ENCODE measurements at regions not wholly inside any gene's neighbourhood (a gene's known extent, or its start where the extent isn't known, plus 50 kb on each side); places are given as distances from the start of the nearest gene placed in this dataset.

DNA sequence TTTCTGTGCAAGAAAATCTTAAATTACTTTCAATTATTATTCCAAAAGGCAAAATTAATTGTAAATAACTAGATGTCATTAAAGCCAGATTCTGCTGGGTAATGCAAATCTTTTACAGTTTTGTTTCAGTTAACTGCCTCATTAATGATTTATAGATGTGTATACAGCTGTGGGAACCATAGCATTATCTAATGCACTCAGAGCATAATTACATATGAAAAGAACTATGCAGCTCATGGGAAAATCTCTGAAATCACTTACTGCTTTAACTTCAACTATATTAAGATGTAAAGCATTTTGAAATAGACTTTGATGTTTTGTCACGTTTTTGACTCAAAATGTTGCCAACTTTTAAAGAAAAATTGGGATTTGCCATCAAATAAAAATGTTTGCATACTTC is 630.3 kb upstream of the KLHL4 start:
- Histone ChIP-seq H3K79me2 (ENCODE audit: control insufficient read depth in 1 of 2, insufficient read depth in 2 of 2, low read length in 2 of 2) (no peaks in the 10 kb centered on the region), H3K4ac (replicated peaks; ENCODE audit: insufficient read length, low read depth, low read length) (no peak overlapping the region), H3K23ac (ENCODE audit: insufficient read length) (no peak overlapping the region), H3K27ac (ENCODE audit: low read depth, low read length) (no peak overlapping the region), H3K14ac (ENCODE audit: insufficient read length) (no peak overlapping the region), H3K9me3 (ENCODE audit: insufficient read depth in 2 of 2, low read depth in 1 of 2, low read length in 1 of 2) (no peaks in the 10 kb centered on the region), H4K20me1 (replicated peaks in 1 of 2; ENCODE audit: control insufficient read depth in 1 of 2, insufficient read depth in 2 of 2, low read length in 2 of 2) (no peaks in the 10 kb centered on the region), H3K4me3 (ENCODE audit: extremely low read depth in 1 of 4, insufficient read depth in 2 of 4, low read depth in 3 of 4, low read length in 4 of 4) (no peak overlapping the region), H3K18ac (ENCODE audit: extremely low read depth, low read length) (no peak overlapping the region), H3K56ac (replicated peaks; ENCODE audit: insufficient read length, low read depth, low read length) (no peak overlapping the region), H4K8ac (ENCODE audit: extremely low read depth, insufficient read depth, low read length) (no peak overlapping the region), H4K5ac (ENCODE audit: insufficient read length, low read depth, low read length) (no peak overlapping the region), H2BK12ac (ENCODE audit: low read depth, low read length) (no peak overlapping the region), H2BK5ac (ENCODE audit: low read depth, low read length) (no peak overlapping the region), H3K4me2 (ENCODE audit: insufficient read depth in 1 of 2, low read depth in 2 of 2, low read length in 2 of 2) (no peak overlapping the region), H2AK5ac (ENCODE audit: low read depth, low read length) (no peak overlapping the region), H2BK15ac (ENCODE audit: low read length) (no peak overlapping the region), H2AFZ (ENCODE audit: low read length) (no peak overlapping the region), H2BK120ac (replicated peaks; ENCODE audit: low read depth, low read length) (no peak overlapping the region), H3K27me3 (replicated peaks in 1 of 4; ENCODE audit: control insufficient read depth in 3 of 4, extremely low read depth in 1 of 4, insufficient read depth in 3 of 4, low read length in 3 of 4) (no peaks in the 10 kb centered on the region), H3K36me3 (ENCODE audit: control insufficient read depth in 2 of 4, insufficient read depth in 4 of 4, low read length in 3 of 4) (no peaks in the 10 kb centered on the region), H3K4me1 (replicated peaks in 1 of 4; ENCODE audit: control insufficient read depth in 3 of 4, insufficient read depth in 4 of 4, low read length in 3 of 4) (no peaks in the 10 kb centered on the region), H3K23me2 (ENCODE audit: low read depth, low read length) (no peaks in the 10 kb centered on the region), H4K91ac (replicated peaks; ENCODE audit: insufficient read length, low read length) (no peak overlapping the region), H2BK20ac (ENCODE audit: low read length) (no peak overlapping the region), H3K9ac (replicated peaks in 1 of 4; ENCODE audit: extremely low read depth in 1 of 4, low read depth in 3 of 4, low read length in 3 of 4) (no peak overlapping the region), H3K79me1 (ENCODE audit: low read depth, low read length) (no peaks in the 10 kb centered on the region)
- FAIRE-seq = no peak
- ChIA-PET POLR2A (ENCODE audit: partially characterized antibody) (no interaction called here), CTCF (ENCODE audit: partially characterized antibody) (no interaction called here)
- DNase-seq (ENCODE audit: low read depth in 1 of 2, low spot score in 2 of 2) = no peak
- no peak for TF ChIP-seq TBP (IDR thresholded peaks at IDR 0.05; ENCODE audit: low read depth, low read length)
- no peak for TF ChIP-seq SIN3A (conservative IDR thresholded peaks at IDR 0.05 in 1 of 2, IDR thresholded peaks at IDR 0.05 in 1 of 2; ENCODE audit: low read depth in 1 of 2, low read length in 2 of 2)
- TF ChIP-seq SAP30 (IDR thresholded peaks at IDR 0.05; ENCODE audit: insufficient read depth, insufficient replicate concordance, low read length) = no peak
- TF ChIP-seq, protein P1, sequence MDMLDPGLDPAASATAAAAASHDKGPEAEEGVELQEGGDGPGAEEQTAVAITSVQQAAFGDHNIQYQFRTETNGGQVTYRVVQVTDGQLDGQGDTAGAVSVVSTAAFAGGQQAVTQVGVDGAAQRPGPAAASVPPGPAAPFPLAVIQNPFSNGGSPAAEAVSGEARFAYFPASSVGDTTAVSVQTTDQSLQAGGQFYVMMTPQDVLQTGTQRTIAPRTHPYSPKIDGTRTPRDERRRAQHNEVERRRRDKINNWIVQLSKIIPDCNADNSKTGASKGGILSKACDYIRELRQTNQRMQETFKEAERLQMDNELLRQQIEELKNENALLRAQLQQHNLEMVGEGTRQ (IDR thresholded peaks at IDR 0.05; ENCODE audit: low read length) = no peak
- TF ChIP-seq PHF8 (conservative IDR thresholded peaks at IDR 0.05; ENCODE audit: low read depth, low read length) = no peak
- no peak for TF ChIP-seq MAFK (IDR thresholded peaks at IDR 0.05; ENCODE audit: low read depth, low read length)
- 67% methylated on average over 1 of the region's 1 CpG; no CpG with 5 or more reads in 1 of the 2 experiments for WGBS, 2 experiments (ENCODE audit: extremely low coverage in 1 of 2, insufficient coverage in 1 of 2, insufficient read length in 1 of 2, insufficient replicate concordance in 2 of 2, low coverage in 1 of 2, low lambda C conversion rate in 2 of 2, missing lambda C conversion rate in 1 of 2)
